Suprapubic skin (tissue), 4 donors: ENCODE measurements at regions not wholly inside any gene's neighbourhood (a gene's known extent, or its start where the extent isn't known, plus 50 kb on each side); places are given as distances from the start of the nearest gene placed in this dataset.

Experiments
- CTCF ChIP-seq, 2 donors: fragments of 200-600 bp in 1 of 2; fragments of 450-650 bp in 1 of 2; sonication (generic) in 1 of 2; IDR thresholded peaks; one replicate each; pipeline ENCODE4 v1.5.1; 2016 to 2019; ENCODE audit warnings: antibody characterized with exemption in 2 of 2, mild to moderate bottlenecking in 1 of 2, moderate library complexity in 1 of 2
- EP300 ChIP-seq: sonication (generic); formaldehyde crosslinking; IDR thresholded peaks from one replicate; pipeline ENCODE4 v1.6.1; 2017; ENCODE audit warnings: antibody characterized with exemption
- POLR2A ChIP-seq, 2 donors: fragments of 450-650 bp; IDR thresholded peaks; one replicate each; pipeline ENCODE4 v1.6.1; 2017; ENCODE audit warnings: antibody characterized with exemption in 2 of 2, mild to moderate bottlenecking in 2 of 2, moderate library complexity in 2 of 2
- POLR2AphosphoS5 ChIP-seq, 3 donors: sonication (generic); formaldehyde crosslinking; IDR thresholded peaks; one replicate each; pipeline ENCODE4 v1.6.1; 2017; ENCODE audit warnings: antibody characterized with exemption in 3 of 3

DNA sequence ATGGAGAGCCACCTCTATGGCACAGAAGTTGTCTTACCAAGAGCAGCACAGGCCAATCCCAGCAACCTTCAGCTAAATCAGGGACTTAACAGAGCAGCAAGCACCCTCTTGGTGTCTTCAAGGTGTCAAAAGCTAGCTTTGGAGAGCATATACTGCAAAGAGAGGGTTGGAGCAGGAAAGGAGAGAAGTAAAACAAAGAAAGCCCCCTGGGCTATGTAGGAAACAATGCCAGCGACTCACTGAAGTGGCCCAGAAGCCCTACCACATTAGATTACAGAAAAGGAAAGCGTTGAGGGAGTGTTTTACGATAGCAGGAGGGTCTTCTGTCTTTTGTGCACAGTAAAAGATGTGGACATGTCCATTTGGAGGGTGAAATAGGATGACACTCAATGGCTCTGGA, 233.4 kb downstream of the MREG start:
- TF ChIP-seq CTCF (IDR thresholded peaks at IDR 0.05), result no peak
- TF ChIP-seq POLR2A (IDR thresholded peaks at IDR 0.05), result no peak
- TF ChIP-seq POLR2AphosphoS5 (IDR thresholded peaks at IDR 0.05), result no peak
- TF ChIP-seq EP300, result no peak
